IPS DF 4.7 (cell line): ENCODE measurements at regions not wholly inside any gene's neighbourhood (a gene's known extent, or its start where the extent isn't known, plus 50 kb on each side); places are given as distances from the start of the nearest gene placed in this dataset.
"Not testable (repeated sequence)": the region's sequence is repeated elsewhere in the genome, so short reads cannot be mapped to it uniquely, and the experiment has no call there.

Experiments used
- DNase-seq: peaks from one replicate; pipeline ENCODE4 v3.0.0-alpha.2; 2013; ENCODE audit warnings: low spot score; ENCODE audit errors: extremely low read depth

DNA sequence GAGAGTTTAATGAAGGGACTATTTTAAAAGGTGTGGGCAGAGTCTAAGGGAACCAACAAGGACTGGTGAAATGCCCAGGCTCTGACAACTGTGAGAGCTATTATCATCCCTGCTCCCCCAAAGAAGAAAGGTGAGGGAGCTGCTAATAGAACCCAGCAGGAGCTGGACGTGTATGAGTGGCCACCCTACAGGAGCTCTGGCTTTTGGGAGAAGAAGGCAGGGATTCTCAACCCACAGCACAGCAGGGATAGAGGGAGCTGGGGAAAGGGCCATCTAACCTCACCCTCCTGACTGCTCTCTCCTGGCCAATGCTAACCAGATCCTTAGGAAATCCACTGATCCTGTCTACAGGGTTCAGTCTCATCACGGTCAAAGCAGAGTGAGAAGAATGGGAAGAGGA lies 57.1 kb downstream of the GRIN2B start:
- DNase-seq = no peak

GRCh38 chr12:13918897-13919296 lies 62.5 kb downstream of the GRIN2B start:
- no peak for DNase-seq

DNA sequence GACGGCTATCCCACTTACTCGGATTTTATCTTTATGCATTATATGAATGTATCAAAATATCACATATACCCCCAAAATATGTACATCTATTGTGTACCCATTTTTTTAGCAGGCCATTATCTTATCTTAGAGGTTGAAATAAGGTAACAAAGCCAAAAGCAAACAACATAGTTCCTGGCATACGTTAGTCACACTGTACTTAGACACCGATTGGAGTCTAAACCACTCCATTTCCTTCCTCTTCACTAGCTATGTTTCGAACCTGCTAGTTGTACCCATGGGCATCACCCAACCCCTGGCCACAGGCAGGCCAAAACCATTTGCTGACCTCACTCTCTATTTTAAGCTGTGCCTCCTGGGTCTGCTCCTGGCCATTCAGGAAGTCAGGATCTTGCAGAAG lies 66.3 kb downstream of the GRIN2B start:
- DNase-seq = no peak

- DNase-seq = no peak
Observed at GRCh38 chr12:13913371-13913770, 68.0 kb downstream of the GRIN2B start.

GRCh38 chr12:13911756-13912554 lies 69.4 kb downstream of the GRIN2B start:
- DNase-seq = no peak

DNA sequence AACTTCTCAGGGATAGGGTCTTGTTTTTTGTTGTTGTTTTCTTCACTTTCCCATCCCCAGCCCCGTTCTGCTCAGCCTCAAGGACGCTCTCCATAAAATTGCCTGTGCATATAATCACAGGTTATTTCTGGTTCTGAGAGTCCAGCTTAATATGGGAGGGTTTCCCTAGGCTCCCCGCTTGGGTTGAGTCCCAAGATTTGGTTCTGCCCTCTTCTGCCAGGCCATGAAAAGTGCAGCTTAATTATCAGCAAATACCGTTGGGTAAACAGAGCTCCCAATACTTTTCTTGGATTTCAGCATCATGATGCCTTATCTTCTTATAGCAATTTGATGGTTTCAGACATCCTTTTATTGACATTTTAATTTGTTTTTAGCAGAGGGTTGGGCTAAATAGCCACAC lies 75.6 kb downstream of the GRIN2B start:
- DNase-seq = no peak

- DNase-seq = no peak
Observed at GRCh38 chr12:13900718-13901117, 80.7 kb downstream of the GRIN2B start.

- DNase-seq = not testable (repeated sequence)
Observed at GRCh38 chr12:13898387-13898786, 83.0 kb downstream of the GRIN2B start.

- DNase-seq = no peak
Observed at GRCh38 chr12:13897811-13898210, 83.6 kb downstream of the GRIN2B start.

DNA sequence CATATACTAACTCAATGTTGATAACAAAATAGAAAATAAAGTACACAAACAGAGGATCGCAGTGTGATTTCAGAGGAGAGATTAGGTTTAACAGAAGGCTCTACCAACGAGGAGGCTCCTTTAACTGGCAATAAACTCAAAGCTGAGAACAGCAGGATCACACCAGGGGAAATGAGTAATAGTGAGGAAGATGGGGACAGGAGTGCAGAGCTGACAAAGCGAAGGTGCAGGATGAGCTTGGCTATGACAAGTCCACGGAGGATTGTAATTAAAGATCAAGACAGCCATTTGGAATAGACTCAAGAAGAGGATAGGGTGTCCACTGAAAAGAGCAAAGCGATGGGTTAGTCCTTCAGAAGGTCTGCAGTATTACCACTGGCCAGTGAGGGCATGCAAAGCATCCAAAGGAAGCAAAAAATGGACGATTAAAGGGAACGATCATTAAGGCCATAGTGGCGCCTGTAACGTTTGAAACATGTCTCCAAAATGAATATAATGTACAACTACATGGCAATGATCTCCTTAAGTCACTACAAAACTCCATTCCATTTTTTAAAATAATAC lies 85.3 kb downstream of the GRIN2B start:
- no peak for DNase-seq

- DNase-seq = no peak
Observed at GRCh38 chr12:13891902-13892301, 89.5 kb downstream of the GRIN2B start.

GRCh38 chr12:13890943-13891342 lies 90.5 kb downstream of the GRIN2B start:
- DNase-seq = no peak

DNA sequence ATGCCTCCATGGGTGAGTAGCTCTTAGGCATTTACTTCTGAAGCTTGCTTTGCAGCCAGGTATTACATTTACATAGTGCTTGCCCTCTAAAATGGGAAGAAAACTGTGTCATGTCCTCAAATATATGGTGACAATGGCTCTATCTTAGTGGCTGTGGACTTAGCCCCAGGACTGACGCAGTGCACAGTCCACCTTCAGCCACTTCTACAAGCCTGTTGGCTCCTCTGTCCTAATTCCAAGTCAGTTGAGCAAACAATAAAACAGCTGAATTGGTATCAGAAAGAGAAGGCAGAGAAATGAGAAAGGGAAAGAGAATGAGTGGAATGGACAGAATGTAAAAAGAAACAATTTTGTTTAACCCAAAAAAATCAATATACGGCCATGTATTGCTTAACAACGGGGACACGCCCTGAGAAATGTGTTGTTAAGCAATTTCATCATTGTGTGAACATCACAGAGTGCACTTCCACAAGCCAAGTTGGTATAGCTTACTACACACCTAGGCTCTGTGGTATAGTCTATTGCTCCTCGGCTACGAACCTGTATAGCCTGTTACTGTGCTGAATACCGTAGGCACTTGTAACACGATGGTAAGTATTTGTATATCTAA lies 93.5 kb downstream of the GRIN2B start:
- DNase-seq = no peak

DNA sequence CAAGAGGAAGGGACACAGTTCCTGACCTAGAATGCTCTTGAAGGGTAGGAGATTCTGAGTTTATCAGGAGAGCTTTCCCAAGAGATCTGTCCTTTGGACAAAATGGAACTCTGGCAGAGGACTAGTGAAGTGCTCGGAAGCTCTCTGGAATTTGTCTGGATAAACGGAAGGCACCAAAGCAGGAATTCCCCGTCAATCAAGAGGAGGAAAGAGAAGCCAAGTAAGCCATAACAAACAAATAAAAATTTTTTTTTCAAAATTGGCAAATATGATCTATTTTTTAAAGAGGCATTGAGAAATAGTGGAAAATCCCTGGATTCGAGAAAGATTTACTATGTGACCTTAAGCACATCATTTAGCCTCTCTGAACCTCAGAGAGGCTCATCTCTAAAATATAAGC lies 99.2 kb downstream of the GRIN2B start:
- no peak for DNase-seq

DNA sequence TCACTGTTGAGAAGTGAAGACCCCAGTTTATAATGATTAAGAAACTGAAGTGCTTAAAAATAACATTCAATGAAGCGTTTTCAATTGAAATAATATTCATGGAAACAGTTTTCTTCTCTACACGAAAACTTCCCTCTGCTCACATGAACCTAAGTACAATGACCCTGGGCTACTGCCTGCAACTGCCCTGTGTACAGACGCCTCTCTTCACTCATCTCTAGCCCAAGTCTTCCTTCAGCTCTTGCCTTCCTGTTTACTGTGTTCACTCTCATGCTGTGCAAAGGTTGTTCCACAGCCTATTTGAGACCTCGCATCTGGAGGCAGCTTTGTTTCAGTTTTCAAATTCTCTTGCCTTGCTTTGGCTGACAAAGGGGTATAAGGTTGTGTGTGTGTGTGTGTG lies 100.8 kb downstream of the GRIN2B start:
- DNase-seq = no peak

- DNase-seq = no peak
Observed at GRCh38 chr12:13875744-13876143, 105.7 kb downstream of the GRIN2B start.

GRCh38 chr12:13870255-13870654 lies 111.1 kb downstream of the GRIN2B start:
- no peak for DNase-seq

GRCh38 chr12:13864081-13864673 lies 117.2 kb downstream of the GRIN2B start:
- peak; percentile 56 for DNase-seq

- DNase-seq = no peak
Observed at GRCh38 chr12:13857750-13858149, 123.7 kb downstream of the GRIN2B start.

- DNase-seq = no peak
Observed at GRCh38 chr12:13853471-13853870, 127.9 kb downstream of the GRIN2B start.

DNA sequence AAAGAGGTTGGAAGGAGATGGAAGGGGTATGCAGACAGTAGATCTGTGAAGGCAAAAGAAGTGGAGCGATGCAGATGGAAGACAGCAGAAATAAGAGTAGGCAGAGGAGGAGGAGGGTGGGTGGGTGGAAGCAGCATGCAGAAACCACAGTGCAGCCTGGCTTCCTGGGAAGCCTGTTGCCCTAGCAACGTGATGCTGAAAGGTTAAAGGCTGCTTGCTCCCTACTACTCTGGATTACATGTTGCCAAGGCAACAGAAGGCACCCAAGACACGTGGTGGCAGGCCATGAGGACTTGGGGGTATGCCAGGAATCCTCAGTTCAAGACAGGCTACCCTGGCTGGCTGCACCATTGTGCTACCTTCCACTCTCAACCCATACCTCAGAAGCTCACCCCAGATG lies 129.6 kb downstream of the GRIN2B start:
- DNase-seq = peak; percentile 84

GRCh38 chr12:13849456-13849855 lies 131.9 kb downstream of the GRIN2B start:
- DNase-seq = no peak
